ENCODE measurements at regions not wholly inside any gene's neighbourhood (a gene's known extent, or its start where the extent isn't known, plus 50 kb on each side); places are given as distances from the start of the nearest gene placed in this dataset.
A peak's percentile ranks its signal among the peaks of the same experiment; 100 is the strongest.

- no peak for DNase-seq
Observed at GRCh38 chr13:39244561-39245230, 206.4 kb downstream of the NHLRC3 start.

DNA sequence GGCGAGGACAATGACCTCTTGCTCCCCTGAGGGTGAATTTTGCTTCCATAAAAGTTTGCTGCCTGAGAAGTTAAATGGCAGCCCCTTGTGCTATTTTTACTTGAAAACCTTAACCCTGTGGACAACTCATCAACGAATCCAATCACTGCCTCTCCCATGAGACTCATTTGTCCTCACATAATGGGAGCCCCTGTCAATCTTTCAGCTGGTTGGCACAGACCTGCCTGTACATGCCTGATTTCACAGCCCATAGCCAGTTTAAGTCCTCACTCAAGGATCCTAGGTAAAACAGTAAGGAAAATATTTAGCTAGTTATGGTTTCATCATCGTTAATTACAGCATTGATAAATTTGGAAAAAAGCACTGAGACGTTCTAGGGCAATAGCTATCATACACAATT is 207.4 kb downstream of the NHLRC3 start:
- DNase-seq: no peak

- DNase-seq: no peak
Observed at GRCh38 chr13:39249982-39250381, 211.7 kb downstream of the NHLRC3 start.

DNA sequence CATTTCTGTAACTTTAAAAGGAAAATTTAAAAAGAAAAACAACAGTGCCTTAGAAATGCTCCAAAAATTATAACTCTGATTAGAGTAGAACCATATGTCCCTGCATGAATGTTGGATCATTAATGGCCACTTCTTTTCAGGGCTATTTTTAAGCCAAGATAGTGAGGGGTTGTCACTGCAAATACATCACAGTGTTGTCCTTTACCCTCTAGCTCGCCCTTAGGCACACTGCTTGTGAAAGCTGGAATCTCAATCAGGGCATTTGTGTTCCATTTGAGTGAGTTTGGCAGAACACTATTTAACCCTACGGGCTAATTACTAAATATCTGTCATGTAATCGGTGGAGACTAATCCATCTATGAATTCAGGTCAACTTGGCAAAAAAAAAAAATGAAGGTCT is 212.2 kb downstream of the NHLRC3 start:
- no peak for DNase-seq

- DNase-seq: no peak
Observed at GRCh38 chr13:39251340-39251739, 213.1 kb downstream of the NHLRC3 start.

- peak; percentile 48 for DNase-seq
Observed at GRCh38 chr13:39253774-39254173, 215.5 kb downstream of the NHLRC3 start.

- DNase-seq: no peak
Observed at GRCh38 chr13:39254601-39255000, 216.3 kb downstream of the NHLRC3 start.

DNA sequence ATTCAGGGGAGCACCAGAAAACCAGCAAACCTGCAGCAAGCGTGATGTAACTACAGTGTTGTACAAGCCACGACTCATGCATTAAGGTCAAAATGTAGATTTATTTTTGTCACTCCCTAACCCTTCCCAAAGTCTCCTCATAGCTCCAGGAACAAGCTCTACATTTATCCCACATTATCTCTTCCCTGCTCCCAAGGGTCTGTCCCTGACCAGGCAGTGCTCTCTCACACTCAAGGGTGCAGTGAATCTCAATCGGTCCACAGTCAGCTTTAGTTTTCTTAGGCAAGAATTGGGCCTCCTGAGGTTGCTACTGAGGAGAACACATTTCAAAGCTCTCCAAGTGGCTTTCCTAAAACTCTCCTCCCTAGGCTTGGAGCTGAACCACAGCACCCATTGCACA is 219.4 kb downstream of the NHLRC3 start:
- no peak for DNase-seq

- peak; percentile 14 for DNase-seq
Observed at GRCh38 chr13:39259371-39260140, 221.3 kb downstream of the NHLRC3 start.

GRCh38 chr13:39263033-39263432 is 224.8 kb downstream of the NHLRC3 start:
- DNase-seq: peak; percentile 38

DNA sequence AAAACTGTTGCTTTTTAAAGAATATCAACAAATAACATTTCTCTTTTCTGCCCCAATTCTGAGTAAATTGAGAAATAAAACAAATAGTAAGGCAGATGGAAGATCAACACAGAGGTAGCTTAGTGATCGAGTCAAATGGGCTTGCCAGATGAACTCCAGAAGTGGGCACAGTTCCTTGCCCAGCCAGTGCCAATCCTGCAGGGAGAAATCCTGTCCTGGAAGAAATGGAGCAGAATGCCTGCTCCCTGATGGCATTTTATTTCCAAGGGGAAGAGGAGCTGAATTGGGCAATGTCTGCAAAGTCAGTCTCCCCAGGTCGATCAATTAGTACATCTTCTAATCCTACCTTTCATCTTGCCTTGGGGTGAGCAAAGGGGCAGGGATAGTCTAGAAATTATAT is 225.3 kb downstream of the NHLRC3 start:
- DNase-seq: no peak

- DNase-seq: no peak
Observed at GRCh38 chr13:39266426-39266825, 228.2 kb downstream of the NHLRC3 start.

DNA sequence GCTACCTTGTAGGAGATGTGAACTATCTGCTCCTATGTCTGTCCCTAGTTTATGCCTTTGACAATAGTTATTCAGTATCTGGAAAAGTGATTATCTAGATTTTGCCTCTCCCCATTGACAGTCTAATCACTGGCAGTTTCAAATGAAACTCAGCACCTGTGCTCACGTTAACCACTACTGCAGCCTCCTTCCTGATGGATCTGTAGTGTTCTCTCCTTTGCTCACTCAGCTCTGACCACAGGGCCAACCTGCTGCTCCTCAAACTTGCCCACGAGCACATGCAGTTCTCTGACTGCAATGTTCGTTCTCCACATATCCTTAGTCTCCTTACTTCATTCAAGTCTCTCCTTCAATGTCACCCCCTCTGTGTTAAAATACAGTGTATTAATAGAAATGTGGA is 230.1 kb downstream of the NHLRC3 start:
- no peak for DNase-seq

DNA sequence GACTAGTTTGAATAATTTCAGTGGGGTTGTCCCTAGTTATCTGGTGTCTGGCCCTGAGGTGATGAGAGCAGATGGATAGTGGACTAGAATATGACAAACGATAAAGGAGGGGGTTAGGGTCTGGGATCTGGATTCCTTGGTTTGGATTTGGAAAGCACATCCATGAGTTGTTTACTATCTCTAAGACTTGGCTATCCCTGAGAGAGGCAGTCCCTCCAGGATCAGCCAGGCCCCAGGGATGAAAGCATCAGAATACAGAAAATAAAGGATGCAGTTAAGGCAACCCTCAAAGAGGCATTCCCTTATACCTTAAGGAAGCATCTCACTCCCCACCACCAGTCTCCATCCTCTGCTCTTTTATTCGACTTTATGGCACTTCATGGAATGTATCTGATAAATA is 230.7 kb downstream of the NHLRC3 start:
- DNase-seq: no peak

GRCh38 chr13:39269411-39269810 is 231.2 kb downstream of the NHLRC3 start:
- no peak for DNase-seq

GRCh38 chr13:39272994-39273393 is 234.7 kb downstream of the NHLRC3 start:
- no peak for DNase-seq

- no peak for DNase-seq
Observed at GRCh38 chr13:39273953-39274738, 235.9 kb downstream of the NHLRC3 start.

- DNase-seq: no peak
Observed at GRCh38 chr13:39274739-39275325, 236.6 kb downstream of the NHLRC3 start.

- DNase-seq: no peak
Observed at GRCh38 chr13:39279077-39279476, 240.8 kb downstream of the NHLRC3 start.

DNA sequence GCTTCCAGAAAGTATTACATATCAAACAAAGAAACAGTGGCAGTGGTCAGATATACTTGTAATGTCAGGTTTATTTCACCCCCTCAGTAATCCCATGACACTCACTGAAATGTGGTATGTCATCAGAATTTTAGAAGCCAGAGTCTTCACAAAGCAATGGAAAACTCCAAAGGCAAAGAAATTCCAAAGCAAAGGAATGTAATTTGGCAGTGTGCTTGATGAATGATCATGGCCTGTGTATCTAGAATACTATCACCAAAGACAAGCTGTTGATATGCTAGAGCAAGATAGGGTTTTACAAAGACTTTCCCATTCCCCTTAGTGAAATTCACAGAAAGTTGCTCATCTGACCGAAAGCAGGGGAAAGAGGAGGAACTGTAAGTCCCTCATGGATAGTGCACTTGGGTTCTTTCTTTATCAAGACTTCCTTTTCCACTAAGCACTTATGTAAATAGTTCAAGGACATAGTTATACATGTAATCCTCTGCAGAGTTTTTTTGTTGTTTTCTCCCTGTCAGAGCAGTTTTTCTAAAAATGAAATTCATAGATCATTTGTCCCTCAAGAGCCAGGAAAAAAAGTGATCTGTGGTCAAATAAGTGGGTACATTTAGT is 243.4 kb downstream of the NHLRC3 start:
- peak; percentile 36 for DNase-seq

DNA sequence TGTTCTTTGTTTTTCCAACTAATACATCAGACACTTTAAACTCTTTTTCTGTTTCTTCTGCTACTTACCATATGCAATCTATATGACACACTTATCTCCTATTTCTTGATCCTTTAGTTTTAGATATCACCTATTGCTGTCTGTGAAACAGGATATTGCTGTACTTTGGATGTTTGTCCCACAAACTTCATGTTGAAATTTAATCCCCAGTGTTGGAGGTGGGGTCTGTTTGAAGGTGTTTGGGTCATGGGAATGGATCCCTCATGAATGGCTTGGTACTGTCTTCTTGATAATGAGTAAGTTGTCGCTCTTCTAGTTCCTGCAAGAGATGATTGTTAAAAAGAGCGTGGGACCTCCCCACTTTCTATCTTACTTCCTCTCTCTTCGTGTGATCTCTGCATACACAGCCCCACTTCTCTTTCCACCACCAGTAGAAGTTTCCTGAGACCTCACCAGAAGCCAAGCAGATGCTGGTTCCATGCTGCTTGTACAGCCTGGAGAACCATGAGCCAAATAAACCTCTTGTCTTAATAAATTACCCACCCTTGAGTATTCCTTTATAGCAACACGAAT is 244.2 kb downstream of the NHLRC3 start:
- DNase-seq: no peak

GRCh38 chr13:39283072-39283471 is 244.8 kb downstream of the NHLRC3 start:
- no peak for DNase-seq
